GM21825 (cell line): ENCODE measurements at regions not wholly inside any gene's neighbourhood (a gene's known extent, or its start where the extent isn't known, plus 50 kb on each side); places are given as distances from the start of the nearest gene placed in this dataset.

ENCODE experiments used
- ATAC-seq: cut with Tn5 transposase; IDR thresholded peaks from one replicate; pipeline ENCODE4 v1.9.1; 2021; ENCODE audit warnings: mild to moderate bottlenecking, moderate library complexity; ENCODE audit not compliant: unreplicated experiment

DNA sequence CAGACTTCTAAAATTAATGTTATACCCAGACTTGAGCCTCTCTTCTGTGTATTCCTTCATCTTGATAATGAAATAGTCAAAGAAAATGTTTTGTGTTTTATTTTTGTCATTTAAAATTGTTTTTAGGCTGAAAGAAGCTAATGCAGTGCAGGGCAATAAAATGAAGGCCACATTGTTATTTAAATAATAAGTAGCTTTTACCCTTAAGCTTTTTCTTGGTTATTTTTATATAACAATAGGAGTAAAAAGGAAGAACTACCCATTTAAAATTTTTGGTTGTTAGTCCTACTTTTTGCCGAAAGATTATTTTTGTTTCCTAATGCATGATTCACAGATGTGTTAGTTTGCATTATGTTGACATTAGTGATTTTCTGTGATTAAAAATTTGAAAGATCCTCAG is 181.0 kb upstream of the MEOX2 start:
- no peak for ATAC-seq

DNA sequence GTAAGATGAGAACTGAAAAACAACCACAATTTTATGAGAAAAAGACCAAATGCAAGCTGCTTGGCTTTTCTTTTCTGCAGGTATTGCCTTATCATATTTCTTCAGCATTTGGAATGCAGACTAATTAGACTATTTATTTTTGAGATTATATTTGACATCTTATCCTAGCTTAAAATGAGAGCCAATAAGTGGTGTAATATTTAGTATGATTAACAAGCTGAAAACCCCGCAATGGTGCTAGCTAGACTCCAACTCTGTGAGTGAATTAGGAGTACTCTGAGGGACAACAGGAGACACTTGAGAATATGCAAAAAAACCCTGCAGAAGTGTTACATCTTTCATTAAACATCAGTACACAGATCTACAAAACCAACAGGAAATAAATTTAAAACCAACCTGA is 180.3 kb upstream of the MEOX2 start:
- no peak for ATAC-seq

GRCh38 chr7:15864626-15864991 is 178.1 kb upstream of the MEOX2 start:
- ATAC-seq = no peak

- no peak for ATAC-seq
Measured at GRCh38 chr7:15863951-15864625, 177.6 kb upstream of the MEOX2 start.

- no peak for ATAC-seq
Measured at GRCh38 chr7:15862781-15863165, 176.3 kb upstream of the MEOX2 start.

DNA sequence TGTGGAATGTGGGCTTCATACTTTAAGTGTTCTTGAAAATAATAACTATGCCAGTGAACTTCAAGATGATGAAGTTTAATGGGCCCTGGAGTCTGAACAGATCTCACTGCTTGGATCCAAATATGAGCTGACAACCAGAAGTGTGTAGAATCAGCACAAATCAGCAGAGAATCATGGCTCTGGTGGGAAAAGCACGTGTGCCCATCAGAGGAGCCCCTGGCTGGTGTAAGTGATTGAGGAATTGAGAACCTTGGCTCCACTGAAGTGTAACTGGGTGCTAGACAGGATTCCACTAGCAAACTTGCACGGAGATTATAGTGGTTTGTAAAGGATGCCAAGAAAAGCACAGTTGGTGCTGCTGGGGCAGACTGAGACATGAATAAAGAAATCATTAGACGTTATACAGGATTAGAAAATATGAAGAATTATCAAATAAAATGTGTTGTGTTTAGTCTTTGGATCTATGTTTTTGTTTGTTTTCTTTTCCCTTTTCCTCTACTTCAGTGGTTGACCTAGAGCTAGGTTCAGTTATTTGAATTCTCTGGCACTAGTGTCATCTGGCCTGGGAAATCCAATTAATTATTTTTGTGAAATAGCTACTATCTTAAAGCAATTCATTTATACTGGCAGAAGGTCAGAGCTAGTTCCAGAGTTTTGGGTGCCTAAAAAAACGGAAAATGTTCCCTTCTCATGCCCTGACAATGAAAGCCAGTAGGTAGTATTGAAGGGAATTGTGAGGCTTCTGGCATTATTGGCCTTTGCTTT is 175.7 kb upstream of the MEOX2 start:
- no peak for ATAC-seq

GRCh38 chr7:15860264-15860949 is 173.9 kb upstream of the MEOX2 start:
- ATAC-seq = no peak

GRCh38 chr7:15857026-15857425 is 170.5 kb upstream of the MEOX2 start:
- no peak for ATAC-seq

DNA sequence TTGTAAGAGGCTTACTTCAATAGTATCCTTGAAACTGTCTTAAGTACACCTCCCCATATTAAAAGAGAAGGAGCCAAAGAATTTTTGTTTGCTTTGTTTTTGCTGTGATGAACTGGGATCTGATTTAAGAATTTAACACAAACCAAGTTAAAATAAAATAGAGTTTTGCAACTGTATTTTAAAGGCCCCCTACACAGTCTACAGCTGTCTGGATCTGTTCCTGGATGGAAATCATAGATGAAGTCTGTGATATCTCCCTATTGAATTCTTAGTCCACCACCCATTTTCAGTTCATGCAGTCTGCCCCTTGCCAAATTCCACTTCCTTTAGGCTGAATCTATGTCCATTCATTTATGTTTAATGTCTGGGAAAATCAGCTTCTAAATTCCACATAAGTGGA is 169.8 kb upstream of the MEOX2 start:
- ATAC-seq = no peak

DNA sequence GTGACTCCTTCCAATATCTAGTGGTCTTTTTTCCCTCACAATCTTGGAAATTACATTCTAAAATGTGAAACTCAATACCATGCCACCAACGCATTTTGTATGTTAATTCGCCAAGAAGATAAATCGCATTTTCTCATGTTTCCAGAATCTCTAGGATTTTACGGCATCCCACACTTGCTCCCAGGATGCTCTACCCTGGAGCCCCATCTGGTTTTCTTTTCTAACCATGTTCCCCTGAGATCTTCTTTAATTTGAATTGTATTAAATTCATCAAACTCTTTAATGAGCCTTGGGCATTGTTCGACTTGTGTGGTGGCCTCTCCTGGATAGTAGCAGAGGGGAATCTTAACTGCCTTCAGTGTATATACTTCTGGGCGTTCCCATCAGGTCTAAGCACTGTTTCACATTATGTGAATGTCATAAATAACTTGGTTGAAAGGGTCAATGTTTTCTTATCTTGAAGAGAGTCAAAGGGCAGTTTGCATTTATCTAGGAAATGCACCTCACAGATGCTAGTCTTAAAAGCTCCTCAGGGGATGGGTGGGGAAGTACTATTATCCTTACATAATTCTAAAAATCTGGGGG is 169.1 kb upstream of the MEOX2 start:
- no peak for ATAC-seq

- ATAC-seq = no peak
Measured at GRCh38 chr7:15854841-15855524, 168.5 kb upstream of the MEOX2 start.

GRCh38 chr7:15853832-15854470 is 167.5 kb upstream of the MEOX2 start:
- no peak for ATAC-seq

DNA sequence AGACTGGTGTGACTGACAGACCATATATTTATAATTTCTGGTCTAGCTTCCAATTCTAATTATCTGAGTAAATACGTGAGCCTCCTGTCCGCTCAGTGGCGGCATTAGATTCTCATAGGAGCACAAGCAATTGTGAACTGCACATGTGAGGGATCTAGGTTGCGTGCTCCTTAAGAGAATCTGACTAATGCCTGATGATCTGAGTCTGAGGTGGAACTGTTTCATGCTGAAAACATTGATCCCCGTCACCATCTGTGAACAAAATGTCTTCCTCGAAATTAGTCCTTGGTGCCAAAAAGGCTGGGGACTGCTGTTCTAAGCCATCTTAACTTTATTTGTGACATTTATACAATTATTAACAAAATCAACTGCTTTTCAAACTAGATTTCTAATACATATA is 164.7 kb upstream of the MEOX2 start:
- ATAC-seq = no peak

GRCh38 chr7:15848901-15849300 is 162.4 kb upstream of the MEOX2 start:
- ATAC-seq = no peak

DNA sequence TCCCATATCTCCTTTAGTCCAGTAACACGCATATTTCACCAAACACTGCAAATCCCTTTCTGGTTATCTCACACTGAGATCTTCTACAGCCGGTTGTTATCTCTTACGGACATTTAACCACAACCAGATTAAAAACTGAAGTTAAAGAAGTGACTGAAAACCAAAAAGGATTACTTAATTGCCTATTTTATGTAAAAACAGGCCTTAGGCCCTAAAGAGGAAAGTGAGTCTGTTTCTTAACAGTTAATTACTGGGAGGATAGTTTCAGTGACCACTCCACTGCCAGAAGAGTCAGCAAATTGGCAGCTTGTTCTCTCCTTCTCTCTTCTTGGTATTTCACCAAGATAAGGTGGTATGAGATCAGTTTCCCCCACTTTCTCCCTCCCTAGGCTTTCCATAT is 161.9 kb upstream of the MEOX2 start:
- ATAC-seq = no peak

- no peak for ATAC-seq
Measured at GRCh38 chr7:15845868-15846267, 159.4 kb upstream of the MEOX2 start.

DNA sequence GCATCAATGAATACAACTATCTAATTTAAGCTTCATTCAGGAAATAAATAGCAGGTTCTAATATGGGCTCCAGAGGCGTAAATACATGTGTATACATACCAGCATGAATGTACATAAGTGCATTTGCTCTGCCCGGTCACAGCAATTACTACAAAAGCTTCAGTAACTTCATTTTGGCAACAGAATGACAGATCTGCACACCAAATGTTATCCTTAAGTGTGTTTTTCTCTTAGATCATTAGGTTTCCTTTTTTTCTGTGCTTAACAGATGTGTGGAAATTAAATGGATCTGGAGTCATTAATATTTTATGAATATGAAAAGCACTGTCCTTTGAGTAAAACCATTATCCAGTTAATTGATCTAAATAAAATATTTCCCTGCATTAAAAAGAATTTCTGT is 159.0 kb upstream of the MEOX2 start:
- ATAC-seq = no peak

DNA sequence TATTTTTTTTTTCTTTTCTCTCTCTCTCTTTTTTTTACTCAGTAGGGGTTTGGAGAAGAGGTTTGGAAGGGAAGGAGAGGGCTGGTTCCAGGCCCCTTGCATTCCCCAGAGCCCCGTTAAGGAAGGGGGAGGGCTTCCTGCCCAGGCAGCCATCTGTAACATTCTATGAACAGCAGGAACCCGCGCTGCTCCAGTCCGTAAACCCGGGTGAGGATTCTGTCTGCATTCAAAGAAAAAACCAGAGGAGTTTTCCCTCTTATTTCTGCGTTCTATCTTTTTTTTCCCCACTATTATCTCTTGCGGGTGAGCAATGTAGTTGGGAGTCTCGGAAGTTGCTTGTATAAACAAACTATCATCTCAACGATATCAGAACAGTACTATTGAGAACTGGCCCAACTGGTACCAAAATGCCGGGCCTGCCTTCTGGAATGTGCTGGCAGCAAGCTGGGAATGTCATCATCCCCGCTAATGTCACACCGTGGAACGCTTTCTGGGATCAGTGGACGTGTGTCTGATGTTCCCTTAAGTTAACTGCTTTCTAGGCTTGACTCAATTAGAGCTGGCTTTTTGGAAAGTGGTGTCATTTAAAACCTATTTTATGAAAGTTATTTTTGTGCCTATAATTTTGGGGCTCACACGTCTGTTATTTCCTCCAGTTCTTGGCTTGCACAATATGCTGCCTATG is 153.1 kb upstream of the MEOX2 start:
- ATAC-seq = no peak

- no peak for ATAC-seq
Measured at GRCh38 chr7:15838265-15838664, 151.8 kb upstream of the MEOX2 start.

- ATAC-seq = no peak
Measured at GRCh38 chr7:15837306-15837950, 150.9 kb upstream of the MEOX2 start.
